IMR-90 (cell line): ENCODE measurements at regions not wholly inside any gene's neighbourhood (a gene's known extent, or its start where the extent isn't known, plus 50 kb on each side); places are given as distances from the start of the nearest gene placed in this dataset.

Experiments used
- ATAC-seq: fragments of 200-7000 bp; cut with Tn5 transposase; 2 replicates; pipeline ENCODE4 v1.9.1; 2020; ENCODE audit warnings: low read depth, mild to moderate bottlenecking, moderate library complexity
- BruUV-seq: library from RNA; stranded (reverse); fragments of 400-500 nt; replicated peaks from 2 replicates; lab custom pipeline; 2021; lab: Mats Ljungman, UMichigan
- CTCF ChIA-PET: fragments of 300-600 bp; formaldehyde crosslinking; extraction: SDS; loops from one replicate; lab custom pipeline; 2021; ENCODE audit warnings: antibody characterized with exemption; lab: Yijun Ruan, JAX
- POLR2A ChIA-PET: fragments of 300-600 bp; sonication (Branson Sonifier 250); formaldehyde crosslinking; loops from one replicate; lab custom pipeline; 2022; ENCODE audit warnings: antibody characterized with exemption; ENCODE audit not compliant: unreplicated experiment; lab: Charles Lee
- DNase-seq: peaks from one replicate; pipeline ENCODE4 v3.0.0; 2013
- H2AFZ ChIP-seq: replicated peaks from 2 replicates; pipeline ENCODE3; 2013; ENCODE audit warnings: low read length, mild to moderate bottlenecking; ENCODE audit not compliant: poor library complexity
- H2AK5ac ChIP-seq: 2 replicates; pipeline ENCODE4 v1.6.1; 2013; ENCODE audit warnings: low read depth, low read length, inconsistent platforms
- H2AK9ac ChIP-seq: replicated peaks from 2 replicates; pipeline ENCODE3; 2013; ENCODE audit warnings: mild to moderate bottlenecking, low read depth, low read length, moderate library complexity; ENCODE audit not compliant: poor library complexity
- H2BK120ac ChIP-seq: 2 replicates; pipeline ENCODE4 v1.6.1; 2013; ENCODE audit warnings: low read depth, low read length, inconsistent platforms
- H2BK15ac ChIP-seq: 3 replicates; pipeline ENCODE4 v1.6.1; 2013; ENCODE audit warnings: low read depth, low read length, inconsistent platforms
- H2BK20ac ChIP-seq: 2 replicates; pipeline ENCODE4 v1.6.1; 2013; ENCODE audit warnings: low read depth, mild to moderate bottlenecking, inconsistent platforms, low read length, moderate library complexity
- H2BK5ac ChIP-seq: 2 replicates; pipeline ENCODE4 v1.6.1; 2013; ENCODE audit warnings: mild to moderate bottlenecking, low read depth, low read length, inconsistent platforms; ENCODE audit not compliant: poor library complexity, severe bottlenecking
- H3K14ac ChIP-seq: replicated peaks from 2 replicates; pipeline ENCODE4 v1.6.1; 2013; ENCODE audit warnings: low read depth, low read length, inconsistent platforms
- H3K18ac ChIP-seq: 2 replicates; pipeline ENCODE4 v1.6.1; 2013; ENCODE audit warnings: low read depth, low read length, control low read depth
- H3K23ac ChIP-seq: 2 replicates; pipeline ENCODE4 v1.6.1; 2013; ENCODE audit warnings: low read depth, low read length, inconsistent platforms
- H3K27ac ChIP-seq: 2 replicates; pipeline ENCODE4 v1.5.1; 2013; ENCODE audit warnings: mild to moderate bottlenecking, control low read depth, low read length; ENCODE audit not compliant: insufficient read depth
- H3K27me3 ChIP-seq: 2 replicates; pipeline ENCODE4 v1.6.1; 2013; ENCODE audit warnings: low read length; ENCODE audit not compliant: control insufficient read depth, insufficient read depth
- H3K36me3 ChIP-seq: 2 replicates; pipeline ENCODE4 v1.6.1; 2013; ENCODE audit warnings: low read length, mixed read lengths; ENCODE audit not compliant: control insufficient read depth, insufficient read depth
- H3K4ac ChIP-seq: 2 replicates; pipeline ENCODE4 v1.6.1; 2013; ENCODE audit warnings: low read depth, low read length, inconsistent platforms
- H3K4me1 ChIP-seq: 2 replicates; pipeline ENCODE4 v1.6.1; 2013; ENCODE audit warnings: low read length, mixed read lengths; ENCODE audit not compliant: control insufficient read depth, insufficient read depth
- H3K4me2 ChIP-seq: 2 replicates; pipeline ENCODE4 v1.6.1; 2013; ENCODE audit warnings: low read depth, mild to moderate bottlenecking, control low read depth, low read length, moderate library complexity
- H3K4me3 ChIP-seq: 2 replicates; pipeline ENCODE4 v1.5.1; 2013; ENCODE audit warnings: low read depth, mild to moderate bottlenecking, control low read depth, low read length, moderate library complexity; ENCODE audit not compliant: insufficient read depth
- H3K56ac ChIP-seq: 2 replicates; pipeline ENCODE4 v1.6.1; 2013; ENCODE audit warnings: low read length, inconsistent platforms; ENCODE audit not compliant: insufficient read depth; ENCODE audit errors: extremely low read depth
- H3K79me1 ChIP-seq, 2 experiments: 2 replicates each; pipeline ENCODE4 v1.6.1; 2013; ENCODE audit warnings: low read length in 2 of 2, inconsistent platforms in 1 of 2, low read depth in 1 of 2
- H3K9ac ChIP-seq: 2 replicates; pipeline ENCODE4 v1.6.1; 2013; ENCODE audit warnings: low read depth, low read length, control low read depth
- H3K9me1 ChIP-seq: 2 replicates; pipeline ENCODE4 v1.6.1; 2013; ENCODE audit warnings: low read length, inconsistent platforms; ENCODE audit not compliant: insufficient read depth
- H3K9me3 ChIP-seq: 2 replicates; pipeline ENCODE4 v1.6.1; 2013; ENCODE audit warnings: low read length; ENCODE audit not compliant: control insufficient read depth, insufficient read depth
- H4K20me1 ChIP-seq: 2 replicates; pipeline ENCODE4 v1.6.1; 2013; ENCODE audit warnings: low read length, inconsistent platforms; ENCODE audit not compliant: insufficient read depth
- H4K5ac ChIP-seq: 2 replicates; pipeline ENCODE4 v1.6.1; 2013; ENCODE audit warnings: mild to moderate bottlenecking, low read depth, low read length, control low read depth
- H4K8ac ChIP-seq, 2 experiments: 2 replicates each; pipeline ENCODE4 v1.6.1; 2013; ENCODE audit warnings: low read depth in 2 of 2, low read length in 2 of 2, control low read depth in 1 of 2, inconsistent platforms in 1 of 2
- H4K91ac ChIP-seq: 2 replicates; pipeline ENCODE4 v1.6.1; 2013; ENCODE audit warnings: low read depth, low read length, inconsistent platforms; ENCODE audit not compliant: insufficient read depth
- FOS ChIP-seq: fragments of 150-350 bp; IDR thresholded peaks from 2 replicates; pipeline ENCODE4 v1.6.1; 2016; ENCODE audit warnings: low read depth, low read length
- MAFK ChIP-seq: IDR thresholded peaks from 2 replicates; pipeline ENCODE4 v1.6.1; 2012; ENCODE audit warnings: low read depth, low read length, improper control_type of control experiment
- NFE2L2 ChIP-seq: fragments of 150-350 bp; IDR thresholded peaks from 2 replicates; pipeline ENCODE4 v1.6.1; 2016; ENCODE audit warnings: low read depth, mild to moderate bottlenecking, low read length
- RFX5 ChIP-seq: IDR thresholded peaks from 2 replicates; pipeline ENCODE4 v1.8.0; 2012; ENCODE audit warnings: low read depth, mild to moderate bottlenecking, low read length, moderate library complexity
- USF2 ChIP-seq: fragments of 150-350 bp; IDR thresholded peaks from 2 replicates; pipeline ENCODE4 v1.6.1; 2017; ENCODE audit warnings: mild to moderate bottlenecking, antibody characterized with exemption, low read length, low read depth
- WGBS, 2 experiments: methylation state at CpG; one replicate each; pipeline versions ENCODE4 v1.1.5 to v1.1.7; 2013; ENCODE audit warnings: missing lambda C conversion rate in 2 of 2; ENCODE audit not compliant: insufficient read length in 1 of 2; ENCODE audit errors: extremely low coverage in 2 of 2; 5-methylcytosine and 5-hydroxymethylcytosine counted together
- dilution Hi-C: fragments of 300-500 bp; cut with HindIII; formaldehyde crosslinking; loops from one replicate; pipeline ENCODE4 v1.14.3; 2018; ENCODE audit warnings: low sequenced_read_pairs; ENCODE audit not compliant: unreplicated experiment
- in situ Hi-C: fragments of 300-500 bp; cut with MboI; formaldehyde crosslinking; loops from 3 replicates; pipeline ENCODE4 v1.14.3; 2019; ENCODE audit warnings: low sequenced_read_pairs, inconsistent platforms, mixed read lengths
- intact Hi-C: fragments of 100-400 bp; cut with micrococcal nuclease; formaldehyde crosslinking; loops from 2 replicates; pipeline ENCODE4 v1.10.0; 2022
- TF ChIP-seq, protein P1 (sequence below): fragments of 150-350 bp; IDR thresholded peaks from 2 replicates; pipeline ENCODE4 v1.6.1; 2016; ENCODE audit warnings: low read depth, mild to moderate bottlenecking, low read length, moderate library complexity, borderline replicate concordance

GRCh38 chr3:118811236-118811732 lies 223.4 kb downstream of the IGSF11 start:
- H2AK9ac ChIP-seq, result no peak overlapping the region
- intact Hi-C loops, result loop anchor here (10.0 kb wide), 1 partner anchor 1286 kb away; no protein-coding TSS in a partner anchor
- no peak overlapping the region for H2AK5ac ChIP-seq
- H3K18ac ChIP-seq, result no peak overlapping the region
- no peak overlapping the region for H3K4ac ChIP-seq
- H4K5ac ChIP-seq, result no peak overlapping the region
- no peak overlapping the region for H4K8ac ChIP-seq
- no peak for ATAC-seq
- no peak overlapping the region for H3K14ac ChIP-seq
- no peak overlapping the region for H3K56ac ChIP-seq
- WGBS, 2 experiments, result no CpG with 5 or more reads among the region's 3 CpGs
- ChIA-PET POLR2A (no interaction called here), CTCF (no interaction called here)
- no TSS peak for BruUV-seq
- no peak overlapping the region for H2BK120ac ChIP-seq
- H2BK5ac ChIP-seq, result no peak overlapping the region
- no peak overlapping the region for H3K27ac ChIP-seq
- no peaks in the 10 kb centered on the region for H3K4me1 ChIP-seq
- no peaks in the 10 kb centered on the region for H3K36me3 ChIP-seq
- H2BK20ac ChIP-seq, result no peak overlapping the region
- H3K4me2 ChIP-seq, result no peak overlapping the region
- in situ Hi-C loops, result no loop called here
- H3K4me3 ChIP-seq, result no peak overlapping the region
- dilution Hi-C loops, result no loop called here
- no peak overlapping the region for H2BK15ac ChIP-seq
- H3K23ac ChIP-seq, result no peak overlapping the region
- H3K79me1 ChIP-seq, result no peaks in the 10 kb centered on the region
- H3K9me3 ChIP-seq, result no peaks in the 10 kb centered on the region
- H3K9me1 ChIP-seq, result no peaks in the 10 kb centered on the region
- no peak overlapping the region for H3K9ac ChIP-seq
- DNase-seq, result no peak
- H4K20me1 ChIP-seq, result no peaks in the 10 kb centered on the region
- no peak overlapping the region for H2AFZ ChIP-seq
- no peak overlapping the region for H4K91ac ChIP-seq
- TF ChIP-seq NFE2L2 (no peak), RFX5 (no peak), MAFK (no peak), FOS (no peak), USF2 (no peak)
- TF ChIP-seq, protein P1, sequence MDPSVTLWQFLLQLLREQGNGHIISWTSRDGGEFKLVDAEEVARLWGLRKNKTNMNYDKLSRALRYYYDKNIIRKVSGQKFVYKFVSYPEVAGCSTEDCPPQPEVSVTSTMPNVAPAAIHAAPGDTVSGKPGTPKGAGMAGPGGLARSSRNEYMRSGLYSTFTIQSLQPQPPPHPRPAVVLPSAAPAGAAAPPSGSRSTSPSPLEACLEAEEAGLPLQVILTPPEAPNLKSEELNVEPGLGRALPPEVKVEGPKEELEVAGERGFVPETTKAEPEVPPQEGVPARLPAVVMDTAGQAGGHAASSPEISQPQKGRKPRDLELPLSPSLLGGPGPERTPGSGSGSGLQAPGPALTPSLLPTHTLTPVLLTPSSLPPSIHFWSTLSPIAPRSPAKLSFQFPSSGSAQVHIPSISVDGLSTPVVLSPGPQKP, result no peak
- H3K27me3 ChIP-seq, result peaks cover 1% of the 10 kb centered on the region; the same call in 1 of the 2 replicates
